Osteoblast (primary cell): ENCODE measurements at regions not wholly inside any gene's neighbourhood (a gene's known extent, or its start where the extent isn't known, plus 50 kb on each side); places are given as distances from the start of the nearest gene placed in this dataset.

Experiments
- DNase-seq: peaks from one replicate; pipeline ENCODE4 v3.0.0; 2011; ENCODE audit warnings: low spot score, mixed read lengths; ENCODE audit not compliant: insufficient read length; ENCODE audit errors: missing footprints
- H2AFZ ChIP-seq: 2 replicates; pipeline ENCODE4 v1.6.0; 2011; ENCODE audit warnings: mild to moderate bottlenecking, low read length
- H3K27ac ChIP-seq: 2 replicates; pipeline ENCODE4 v1.5.1; 2011; ENCODE audit warnings: mild to moderate bottlenecking, low read depth, low read length, moderate library complexity
- H3K27me3 ChIP-seq: 2 replicates; pipeline ENCODE4 v1.6.0; 2012; ENCODE audit warnings: mild to moderate bottlenecking, control low read depth, inconsistent platforms, low read length, moderate library complexity; ENCODE audit not compliant: insufficient read depth
- H3K36me3 ChIP-seq: 2 replicates; pipeline ENCODE4 v1.5.1; 2011; ENCODE audit warnings: mild to moderate bottlenecking, low read length, control low read depth, moderate library complexity; ENCODE audit not compliant: insufficient read depth
- H3K4me1 ChIP-seq: 2 replicates; pipeline ENCODE4 v1.5.1; 2011; ENCODE audit warnings: mild to moderate bottlenecking, low read length, control low read depth, moderate library complexity; ENCODE audit not compliant: insufficient read depth
- H3K4me2 ChIP-seq: 2 replicates; pipeline ENCODE4 v1.6.0; 2011; ENCODE audit warnings: mild to moderate bottlenecking, low read length; ENCODE audit not compliant: insufficient read depth
- H3K4me3 ChIP-seq: fragments of 200-600 bp; sonication (generic); 3 replicates; pipeline ENCODE4 v1.5.1; 2012; ENCODE audit warnings: mild to moderate bottlenecking, low read length, inconsistent platforms; ENCODE audit not compliant: insufficient read depth
- H3K79me2 ChIP-seq: 2 replicates; pipeline ENCODE4 v1.6.0; 2012; ENCODE audit warnings: mild to moderate bottlenecking, low read length, control low read depth, inconsistent platforms; ENCODE audit not compliant: insufficient read depth
- H3K9me3 ChIP-seq: 2 replicates; pipeline ENCODE4 v1.5.1; 2011; ENCODE audit warnings: low read depth, low read length, control low read depth
- H4K20me1 ChIP-seq: 2 replicates; pipeline ENCODE4 v1.6.0; 2012; ENCODE audit warnings: mild to moderate bottlenecking, low read length, control low read depth; ENCODE audit not compliant: insufficient read depth
- CTCF ChIP-seq: IDR thresholded peaks from 2 replicates; pipeline ENCODE4 v1.5.1; 2011; ENCODE audit warnings: mild to moderate bottlenecking, low read depth, low read length, moderate library complexity; ENCODE audit errors: extremely low read depth

- peaks cover 14% of the 10 kb centered on the region for H3K27me3 ChIP-seq
- H3K27ac ChIP-seq = no peak overlapping the region
- H3K79me2 ChIP-seq = no peaks in the 10 kb centered on the region
- no peaks in the 10 kb centered on the region for H4K20me1 ChIP-seq
- no peak for TF ChIP-seq CTCF
- no peak for DNase-seq
- H3K9me3 ChIP-seq = no peaks in the 10 kb centered on the region
- H3K4me3 ChIP-seq = no peak overlapping the region
- H2AFZ ChIP-seq = no peak overlapping the region
- H3K4me2 ChIP-seq = no peak overlapping the region
- no peaks in the 10 kb centered on the region for H3K36me3 ChIP-seq
- no peaks in the 10 kb centered on the region for H3K4me1 ChIP-seq
Measured at GRCh38 chr7:140242057-140243031, 65.6 kb upstream of the KDM7A start.

- TF ChIP-seq CTCF = no peak
- Histone ChIP-seq H3K27me3 (peaks cover 16% of the 10 kb centered on the region), H3K4me1 (no peaks in the 10 kb centered on the region), H3K4me3 (no peak overlapping the region), H3K4me2 (no peak overlapping the region), H3K36me3 (no peaks in the 10 kb centered on the region), H3K9me3 (no peaks in the 10 kb centered on the region), H4K20me1 (no peaks in the 10 kb centered on the region), H3K27ac (no peak overlapping the region), H3K79me2 (no peaks in the 10 kb centered on the region), H2AFZ (no peak overlapping the region)
- no peak for DNase-seq
Measured at GRCh38 chr7:140239653-140239935, 62.8 kb upstream of the KDM7A start.

- Histone ChIP-seq H3K9me3 (no peaks in the 10 kb centered on the region), H3K4me1 (no peaks in the 10 kb centered on the region), H3K79me2 (no peaks in the 10 kb centered on the region), H4K20me1 (no peaks in the 10 kb centered on the region), H3K27me3 (peaks cover 16% of the 10 kb centered on the region), H3K27ac (no peak overlapping the region), H2AFZ (no peak overlapping the region), H3K4me3 (no peak overlapping the region), H3K4me2 (no peak overlapping the region), H3K36me3 (no peaks in the 10 kb centered on the region)
- no peak for DNase-seq
- TF ChIP-seq CTCF = no peak
Measured at GRCh38 chr7:140238778-140239652, 62.2 kb upstream of the KDM7A start.

- H3K4me3 ChIP-seq = no peak overlapping the region
- no peak for DNase-seq
- no peak overlapping the region for H3K4me2 ChIP-seq
- H3K79me2 ChIP-seq = no peaks in the 10 kb centered on the region
- H3K4me1 ChIP-seq = no peaks in the 10 kb centered on the region
- no peaks in the 10 kb centered on the region for H3K9me3 ChIP-seq
- H4K20me1 ChIP-seq = no peaks in the 10 kb centered on the region
- no peak for TF ChIP-seq CTCF
- H3K36me3 ChIP-seq = no peaks in the 10 kb centered on the region
- peaks cover 13% of the 10 kb centered on the region for H3K27me3 ChIP-seq
- H2AFZ ChIP-seq = no peak overlapping the region
- H3K27ac ChIP-seq = no peak overlapping the region
Measured at GRCh38 chr7:140237390-140237789, 60.6 kb upstream of the KDM7A start.
